H1 (cell line): ENCODE measurements at regions not wholly inside any gene's neighbourhood (a gene's known extent, or its start where the extent isn't known, plus 50 kb on each side); places are given as distances from the start of the nearest gene placed in this dataset.

Experiments
- CBX5 ChIP-seq: fragments of 300-800, 300-1000 bp; sonication (generic); IDR thresholded peaks from 2 replicates; pipeline ENCODE4 v1.7.1; 2016; ENCODE audit warnings: antibody characterized with exemption, low read length, low read depth
- EP300 ChIP-seq, 2 experiments: IDR thresholded peaks; 1 replicate in 1 of 2; 2 replicates in 1 of 2; pipeline ENCODE4 v1.6.1; 2011 to 2012; ENCODE audit warnings: low read depth in 2 of 2, low read length in 2 of 2, mild to moderate bottlenecking in 2 of 2, borderline replicate concordance in 1 of 2, inconsistent platforms in 1 of 2, moderate library complexity in 1 of 2
- HDAC2 ChIP-seq, 2 experiments: fragments of 300-600 bp in 1 of 2; sonication (generic) in 1 of 2; IDR thresholded peaks; 2 replicates each; pipeline ENCODE4 v1.6.1; 2011 to 2012; ENCODE audit warnings: low read depth in 2 of 2, low read length in 2 of 2, mild to moderate bottlenecking in 2 of 2, moderate library complexity in 2 of 2, borderline replicate concordance in 1 of 2, inconsistent platforms in 1 of 2
- POLR2A ChIP-seq, 2 experiments: IDR thresholded peaks; 1 replicate in 1 of 2; 2 replicates in 1 of 2; pipeline ENCODE4 v1.6.1; 2011; ENCODE audit warnings: low read depth in 2 of 2, low read length in 2 of 2, mild to moderate bottlenecking in 2 of 2; ENCODE audit errors: control extremely low read depth in 1 of 2
- POLR2AphosphoS5 ChIP-seq: IDR thresholded peaks from 2 replicates; pipeline ENCODE4 v1.6.1; 2011; ENCODE audit warnings: low read depth, low read length
- RAD21 ChIP-seq, 2 experiments: IDR thresholded peaks in 1 of 2; conservative IDR thresholded peaks in 1 of 2; 2 replicates each; pipeline ENCODE4 v1.6.1; 2011; ENCODE audit warnings: low read depth in 2 of 2, low read length in 2 of 2, improper control_type of control experiment in 1 of 2, inconsistent platforms in 1 of 2, mild to moderate bottlenecking in 1 of 2, moderate library complexity in 1 of 2
- RNF2 ChIP-seq: fragments of 200-900, 300-1000 bp; sonication (generic); IDR thresholded peaks from 2 replicates; pipeline ENCODE4 v1.7.1; 2016; ENCODE audit warnings: borderline replicate concordance, low read depth, mild to moderate bottlenecking, antibody characterized with exemption, low read length; ENCODE audit not compliant: poor library complexity, severe bottlenecking; ENCODE audit errors: missing control alignments
- TAF1 ChIP-seq: IDR thresholded peaks from 2 replicates; pipeline ENCODE4 v1.6.1; 2011; ENCODE audit warnings: mild to moderate bottlenecking, low read depth, low read length
- YY1 ChIP-seq: IDR thresholded peaks from 2 replicates; pipeline ENCODE4 v1.6.1; 2011; ENCODE audit warnings: low read depth, mild to moderate bottlenecking, low read length
- ZNF274 ChIP-seq: IDR thresholded peaks from 2 replicates; pipeline ENCODE4 v1.7.0; 2012; ENCODE audit warnings: low read length, borderline replicate concordance; ENCODE audit errors: extremely low read depth
- TF ChIP-seq, protein P1 (sequence below), 3 experiments: IDR thresholded peaks; 1 replicate in 2 of 3; 2 replicates in 1 of 3; pipeline versions ENCODE4 v1.5.1 to v1.6.1; 2011; ENCODE audit warnings: low read length in 3 of 3, mild to moderate bottlenecking in 3 of 3, inconsistent platforms in 2 of 3, low read depth in 1 of 3, moderate library complexity in 1 of 3; ENCODE audit not compliant: insufficient read depth in 1 of 3; ENCODE audit errors: control extremely low read depth in 1 of 3
- TF ChIP-seq, protein P2 (sequence below): IDR thresholded peaks from 2 replicates; pipeline ENCODE4 v1.6.1; 2012; ENCODE audit warnings: inconsistent platforms
- TF ChIP-seq, protein P3 (sequence below): IDR thresholded peaks from 2 replicates; pipeline ENCODE4 v1.6.1; 2011; ENCODE audit warnings: low read depth, mild to moderate bottlenecking, low read length; ENCODE audit not compliant: insufficient read depth

DNA sequence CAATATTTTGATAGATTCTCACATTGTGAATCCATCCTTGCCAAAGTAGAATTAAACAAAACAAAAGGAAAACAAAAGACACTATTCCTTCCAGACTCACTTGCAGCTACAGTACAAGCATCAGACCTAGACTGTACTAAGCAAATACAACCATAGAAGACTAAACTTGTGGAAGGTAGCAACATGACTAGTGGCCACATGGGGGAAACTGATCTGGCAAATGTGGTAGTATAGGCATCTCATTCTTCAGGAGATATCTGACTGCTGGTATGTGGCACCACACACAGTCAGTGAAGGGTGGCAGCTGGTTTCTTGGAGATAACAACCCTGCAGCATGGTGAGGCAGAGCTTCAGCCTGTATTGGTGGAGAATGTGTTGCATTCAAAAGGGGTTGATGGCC lies 81.0 kb upstream of the ACVR2A start:
- TF ChIP-seq, protein P1, sequence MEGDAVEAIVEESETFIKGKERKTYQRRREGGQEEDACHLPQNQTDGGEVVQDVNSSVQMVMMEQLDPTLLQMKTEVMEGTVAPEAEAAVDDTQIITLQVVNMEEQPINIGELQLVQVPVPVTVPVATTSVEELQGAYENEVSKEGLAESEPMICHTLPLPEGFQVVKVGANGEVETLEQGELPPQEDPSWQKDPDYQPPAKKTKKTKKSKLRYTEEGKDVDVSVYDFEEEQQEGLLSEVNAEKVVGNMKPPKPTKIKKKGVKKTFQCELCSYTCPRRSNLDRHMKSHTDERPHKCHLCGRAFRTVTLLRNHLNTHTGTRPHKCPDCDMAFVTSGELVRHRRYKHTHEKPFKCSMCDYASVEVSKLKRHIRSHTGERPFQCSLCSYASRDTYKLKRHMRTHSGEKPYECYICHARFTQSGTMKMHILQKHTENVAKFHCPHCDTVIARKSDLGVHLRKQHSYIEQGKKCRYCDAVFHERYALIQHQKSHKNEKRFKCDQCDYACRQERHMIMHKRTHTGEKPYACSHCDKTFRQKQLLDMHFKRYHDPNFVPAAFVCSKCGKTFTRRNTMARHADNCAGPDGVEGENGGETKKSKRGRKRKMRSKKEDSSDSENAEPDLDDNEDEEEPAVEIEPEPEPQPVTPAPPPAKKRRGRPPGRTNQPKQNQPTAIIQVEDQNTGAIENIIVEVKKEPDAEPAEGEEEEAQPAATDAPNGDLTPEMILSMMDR (IDR thresholded peaks at IDR 0.05; ENCODE audit: control extremely low read depth in 1 of 3, insufficient read depth in 1 of 3, low read depth in 1 of 3, low read length in 3 of 3), result no peak
- TF ChIP-seq TAF1, result no peak
- TF ChIP-seq YY1, result no peak
- no peak for TF ChIP-seq POLR2AphosphoS5
- TF ChIP-seq, protein P2, sequence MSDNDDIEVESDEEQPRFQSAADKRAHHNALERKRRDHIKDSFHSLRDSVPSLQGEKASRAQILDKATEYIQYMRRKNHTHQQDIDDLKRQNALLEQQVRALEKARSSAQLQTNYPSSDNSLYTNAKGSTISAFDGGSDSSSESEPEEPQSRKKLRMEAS, result no peak
- TF ChIP-seq CBX5, result no peak
- TF ChIP-seq, protein P3, sequence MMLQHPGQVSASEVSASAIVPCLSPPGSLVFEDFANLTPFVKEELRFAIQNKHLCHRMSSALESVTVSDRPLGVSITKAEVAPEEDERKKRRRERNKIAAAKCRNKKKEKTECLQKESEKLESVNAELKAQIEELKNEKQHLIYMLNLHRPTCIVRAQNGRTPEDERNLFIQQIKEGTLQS, result no peak
- TF ChIP-seq RNF2, result no peak
- no peak for TF ChIP-seq POLR2A (IDR thresholded peaks at IDR 0.05; ENCODE audit: control extremely low read depth in 1 of 2, low read depth in 2 of 2, low read length in 2 of 2)
- TF ChIP-seq HDAC2 (IDR thresholded peaks at IDR 0.05; ENCODE audit: borderline replicate concordance in 1 of 2, low read depth in 2 of 2, low read length in 2 of 2), result no peak
- no peak for TF ChIP-seq RAD21 (IDR thresholded peaks at IDR 0.05 in 1 of 2, conservative IDR thresholded peaks at IDR 0.05 in 1 of 2; ENCODE audit: low read depth in 2 of 2, low read length in 2 of 2)
- TF ChIP-seq EP300 (IDR thresholded peaks at IDR 0.05; ENCODE audit: borderline replicate concordance in 1 of 2, low read depth in 2 of 2, low read length in 2 of 2), result no peak
- TF ChIP-seq ZNF274, result no peak
